Aorta (tissue), 5 donors: ENCODE measurements at regions not wholly inside any gene's neighbourhood (a gene's known extent, or its start where the extent isn't known, plus 50 kb on each side); places are given as distances from the start of the nearest gene placed in this dataset.

ENCODE experiments used
- ATAC-seq: fragments of 200-7000 bp; cut with Tn5 transposase; one replicate; pipeline ENCODE4 v1.9.1; 2022; ENCODE audit warnings: moderate library complexity; ENCODE audit not compliant: low FRiP score
- DNase-seq, 2 donors: peaks; one replicate each; pipeline ENCODE4 v3.0.0-alpha.2; 2020
- H3K27ac ChIP-seq, 2 donors: one replicate each; pipeline ENCODE4 v1.5.1; 2013; ENCODE audit warnings: low read length in 2 of 2, mild to moderate bottlenecking in 2 of 2, moderate library complexity in 2 of 2, control low read depth in 1 of 2, inconsistent platforms in 1 of 2, low read depth in 1 of 2
- H3K27me3 ChIP-seq, 2 donors: one replicate each; pipeline ENCODE4 v1.6.1; 2013; ENCODE audit warnings: control low read depth in 1 of 2, low read length in 1 of 2, mild to moderate bottlenecking in 1 of 2, moderate library complexity in 1 of 2; ENCODE audit not compliant: insufficient read depth in 2 of 2, control insufficient read depth in 1 of 2
- H3K36me3 ChIP-seq, 2 donors: one replicate each; pipeline ENCODE4 v1.6.1; 2013; ENCODE audit warnings: control low read depth in 1 of 2, low read length in 1 of 2, mild to moderate bottlenecking in 1 of 2; ENCODE audit not compliant: insufficient read depth in 2 of 2, control insufficient read depth in 1 of 2
- H3K4me1 ChIP-seq, 2 donors: one replicate each; pipeline ENCODE4 v1.6.1; 2013; ENCODE audit warnings: low read length in 2 of 2, control low read depth in 1 of 2, mild to moderate bottlenecking in 1 of 2, moderate library complexity in 1 of 2; ENCODE audit not compliant: insufficient read depth in 2 of 2, control insufficient read depth in 1 of 2
- H3K4me3 ChIP-seq, 2 donors: one replicate each; pipeline ENCODE4 v1.5.1; 2013; ENCODE audit warnings: low read length in 2 of 2, control low read depth in 1 of 2, mild to moderate bottlenecking in 1 of 2
- H3K9me3 ChIP-seq: one replicate; pipeline ENCODE4 v1.6.1; 2013; ENCODE audit warnings: mild to moderate bottlenecking, low read length; ENCODE audit not compliant: control insufficient read depth
- WGBS, 2 donors: extraction: QIAGEN DNeasy Blood & Tissue Kit; methylation state at CpG; one replicate each; pipeline ENCODE4 v1.1.7; 2013; 5-methylcytosine and 5-hydroxymethylcytosine counted together
- intact Hi-C, 2 donors: fragments of 100-400 bp; cut with DNase I; formaldehyde crosslinking; loops; one replicate each; pipeline versions ENCODE4 v1.14.2 to v1.15.0; 2022
- donor health status: healthy with polysubstance abuse.
- donor health status: Bipolar disorder and iron deficiency.
- donor health status: DM: no; HTN: no; CAD: no.
- donor health status: DM: no; HTN: no; CAD: no.
- donor health status: DM: yes; HTN: yes; CAD: no.

GRCh38 chr5:74277418-74277817 lies 363.1 kb downstream of the ENC1 start:
- Histone ChIP-seq H3K27me3 (no peaks in the 10 kb centered on the region), H3K27ac (no peak overlapping the region), H3K9me3 (no peaks in the 10 kb centered on the region), H3K4me3 (no peak overlapping the region), H3K36me3 (no peaks in the 10 kb centered on the region), H3K4me1 (no peaks in the 10 kb centered on the region)
- WGBS, 2 donors, result 93 to 96% methylated on average over 3 of the region's 3 CpGs
- intact Hi-C loops, result no loop called here
- DNase-seq (no peak), ATAC-seq (no peak)

- Histone ChIP-seq H3K27ac (no peak overlapping the region), H3K4me1 (no peaks in the 10 kb centered on the region), H3K36me3 (no peaks in the 10 kb centered on the region), H3K9me3 (no peaks in the 10 kb centered on the region), H3K4me3 (no peak overlapping the region), H3K27me3 (no peaks in the 10 kb centered on the region)
- no peak for DNase-seq
- ATAC-seq, result no peak
- 74 to 86% methylated on average over 7 of the region's 7 CpGs for WGBS, 2 donors
- intact Hi-C loops, result no loop called here
These were observed 365.1 kb downstream of the ENC1 start for GRCh38 chr5:74275171-74275992.

DNA sequence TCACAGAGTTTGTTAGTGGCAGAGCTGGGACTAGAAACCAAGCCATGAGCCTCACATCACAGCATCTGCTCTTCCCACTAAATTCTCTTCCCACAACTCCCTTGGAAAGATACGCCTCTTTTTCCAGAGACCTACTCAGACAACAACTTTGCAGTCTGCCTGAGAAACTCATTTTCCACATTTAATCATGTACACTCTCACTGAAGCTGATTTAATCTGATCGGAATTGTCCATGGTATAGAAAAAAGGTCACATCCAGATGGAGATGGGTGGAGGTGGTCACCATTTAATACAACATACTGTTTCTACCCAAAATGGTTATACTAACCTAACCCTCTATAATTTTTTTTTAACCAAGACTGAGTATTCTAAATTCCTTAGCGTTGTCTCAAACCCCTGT lies 366.2 kb downstream of the ENC1 start:
- DNase-seq (no peak), ATAC-seq (no peak)
- no peaks in the 10 kb centered on the region for H3K27me3 ChIP-seq
- H3K27ac ChIP-seq, result no peak overlapping the region
- no peaks in the 10 kb centered on the region for H3K4me1 ChIP-seq
- intact Hi-C loops, result no loop called here
- no peaks in the 10 kb centered on the region for H3K36me3 ChIP-seq
- 88 to 97% methylated on average over 3 of the region's 3 CpGs for WGBS, 2 donors
- no peaks in the 10 kb centered on the region for H3K9me3 ChIP-seq
- no peak overlapping the region for H3K4me3 ChIP-seq

- WGBS, 2 donors, result 22 to 28% methylated on average over 8 of the region's 8 CpGs
- no peak overlapping the region for H3K27ac ChIP-seq
- no peaks in the 10 kb centered on the region for H3K27me3 ChIP-seq
- no peak for ATAC-seq
- H3K9me3 ChIP-seq, result no peaks in the 10 kb centered on the region
- DNase-seq, result no peak
- intact Hi-C loops, result no loop called here
- H3K4me3 ChIP-seq, result no peak overlapping the region
- H3K4me1 ChIP-seq, result no peaks in the 10 kb centered on the region
- no peaks in the 10 kb centered on the region for H3K36me3 ChIP-seq
These were observed 367.6 kb downstream of the ENC1 start for GRCh38 chr5:74272831-74273451.

- 80 to 94% methylated on average over 2 of the region's 2 CpGs for WGBS, 2 donors
- DNase-seq (no peak), ATAC-seq (no peak)
- no peak overlapping the region for H3K4me3 ChIP-seq
- H3K27ac ChIP-seq, result no peak overlapping the region
- no peaks in the 10 kb centered on the region for H3K27me3 ChIP-seq
- intact Hi-C loops, result no loop called here
- H3K9me3 ChIP-seq, result no peaks in the 10 kb centered on the region
- no peaks in the 10 kb centered on the region for H3K36me3 ChIP-seq
- H3K4me1 ChIP-seq, result no peaks in the 10 kb centered on the region
These were observed 368.3 kb downstream of the ENC1 start for GRCh38 chr5:74272024-74272775.

- no peak for DNase-seq
- Histone ChIP-seq H3K4me3 (no peak overlapping the region), H3K27ac (no peak overlapping the region), H3K27me3 (no peaks in the 10 kb centered on the region), H3K9me3 (no peaks in the 10 kb centered on the region), H3K36me3 (no peaks in the 10 kb centered on the region), H3K4me1 (no peaks in the 10 kb centered on the region)
- ATAC-seq, result no peak
- 89% methylated on average over 5 of the region's 5 CpGs for WGBS, 2 donors
- intact Hi-C loops, result no loop called here
These were observed 372.2 kb downstream of the ENC1 start for GRCh38 chr5:74268297-74268696.

DNA sequence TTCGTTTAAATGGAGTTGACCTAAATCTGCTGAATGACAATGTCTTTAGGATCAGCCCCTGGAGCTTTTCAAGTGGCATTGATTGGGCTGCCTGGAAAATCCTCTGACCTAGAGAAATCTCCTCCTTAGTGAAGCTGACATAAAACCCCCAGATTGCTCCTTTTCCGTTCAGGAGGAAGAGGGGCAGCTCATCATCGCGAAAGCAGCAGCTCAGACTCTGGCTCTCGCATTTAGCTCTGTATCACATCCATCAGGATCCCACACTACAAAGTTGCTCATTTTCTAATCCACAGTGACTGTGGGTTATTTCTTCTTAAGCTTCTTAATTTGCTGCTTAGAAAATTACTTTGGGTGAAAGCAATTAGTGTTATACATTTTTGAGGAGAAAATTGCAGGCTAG lies 373.7 kb downstream of the ENC1 start:
- H3K27me3 ChIP-seq, result no peaks in the 10 kb centered on the region
- no peaks in the 10 kb centered on the region for H3K9me3 ChIP-seq
- DNase-seq, result no peak
- no peak overlapping the region for H3K27ac ChIP-seq
- H3K4me1 ChIP-seq, result no peaks in the 10 kb centered on the region
- 87 to 97% methylated on average over 5 of the region's 5 CpGs for WGBS, 2 donors
- H3K4me3 ChIP-seq, result no peak overlapping the region
- ATAC-seq, result no peak
- no peaks in the 10 kb centered on the region for H3K36me3 ChIP-seq
- intact Hi-C loops, result no loop called here

DNA sequence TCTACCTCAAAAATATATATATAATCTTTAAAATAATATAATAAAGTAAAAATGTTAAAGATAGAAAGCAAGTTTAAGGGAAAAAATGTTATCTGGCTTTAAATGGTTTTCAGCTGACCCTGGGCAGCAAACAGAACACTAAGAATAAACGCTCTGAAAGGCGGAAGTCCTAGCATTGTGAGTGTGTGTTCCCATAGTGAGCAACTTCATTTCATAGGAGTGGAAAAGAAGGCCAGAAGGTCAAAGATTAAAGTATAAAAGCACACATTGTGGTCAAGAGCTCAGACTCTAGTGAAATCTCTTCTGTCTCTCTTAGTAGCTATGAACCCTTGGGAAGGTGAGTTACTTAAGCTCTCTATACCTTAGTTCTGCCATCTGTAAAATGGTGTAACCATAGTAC lies 374.4 kb downstream of the ENC1 start:
- ATAC-seq, result no peak

More for the DNA sequence above, 374.4 kb downstream of the ENC1 start:
- no peak for DNase-seq
- H3K4me3 ChIP-seq, result no peak overlapping the region
- H3K4me1 ChIP-seq, result no peaks in the 10 kb centered on the region
- H3K36me3 ChIP-seq, result no peaks in the 10 kb centered on the region
- no peak overlapping the region for H3K27ac ChIP-seq
- no peaks in the 10 kb centered on the region for H3K27me3 ChIP-seq
- WGBS, 2 donors, result 94 to 98% methylated on average over 2 of the region's 2 CpGs
- intact Hi-C loops, result no loop called here
- no peaks in the 10 kb centered on the region for H3K9me3 ChIP-seq
